ENCODE measurements at regions not wholly inside any gene's neighbourhood (a gene's known extent, or its start where the extent isn't known, plus 50 kb on each side); places are given as distances from the start of the nearest gene placed in this dataset.

GRCh38 chr5:42230839-42231238, 192.4 kb upstream of the GHR start:
- FAIRE-seq (no peak), DNase-seq (ENCODE audit: low read depth, low spot score) (no peak)
- Histone ChIP-seq H3K27me3 (ENCODE audit: control insufficient read depth, extremely low read depth, insufficient read depth, low read length) (no peaks in the 10 kb centered on the region), H3K79me2 (ENCODE audit: control insufficient read depth, insufficient read depth, low read length) (no peaks in the 10 kb centered on the region), H3K4me1 (ENCODE audit: control insufficient read depth, extremely low read depth, insufficient read depth, low read length) (no peaks in the 10 kb centered on the region), H3K4me2 (ENCODE audit: control insufficient read depth, extremely low read depth, insufficient read depth, low read depth, low read length) (no peak overlapping the region), H3K9ac (ENCODE audit: control insufficient read depth, extremely low read depth, insufficient read depth, low read length) (no peak overlapping the region), H2AFZ (ENCODE audit: control insufficient read depth, low read length) (no peak overlapping the region), H3K9me3 (ENCODE audit: control insufficient read depth, low read depth, low read length) (no peaks in the 10 kb centered on the region), H3K36me3 (ENCODE audit: control insufficient read depth in 2 of 2, extremely low read depth in 1 of 2, insufficient read depth in 2 of 2, low read length in 2 of 2) (no peaks in the 10 kb centered on the region), H3K9me1 (ENCODE audit: control insufficient read depth, extremely low read depth, insufficient read depth, low read length) (no peaks in the 10 kb centered on the region), H3K27ac (ENCODE audit: control insufficient read depth, insufficient read depth, low read length) (no peak overlapping the region), H3K4me3 (ENCODE audit: control insufficient read depth in 2 of 3, extremely low read depth in 1 of 3, insufficient read depth in 2 of 3, low read depth in 1 of 3, low read length in 3 of 3) (no peak overlapping the region), H4K20me1 (ENCODE audit: control insufficient read depth, extremely low read depth, insufficient read depth, low read length) (no peaks in the 10 kb centered on the region)
- no peak for TF ChIP-seq EZH2 (IDR thresholded peaks at IDR 0.05; ENCODE audit: low read length)
- TF ChIP-seq CTCF (optimal IDR thresholded peaks at IDR 0.05 in 1 of 3, IDR thresholded peaks at IDR 0.05 in 1 of 3, conservative IDR thresholded peaks at IDR 0.05 in 1 of 3; ENCODE audit: extremely low read depth in 1 of 3, insufficient read depth in 2 of 3, low read length in 3 of 3) = no peak
- dilution Hi-C loops (cut with MboI; ENCODE audit: extremely low pct_ligation_motif_present, low sequenced_read_pairs) = no loop called here

GRCh38 chr5:42235241-42235640, 188.0 kb upstream of the GHR start:
- Histone ChIP-seq H3K27ac (ENCODE audit: control insufficient read depth, insufficient read depth, low read length) (no peak overlapping the region), H3K4me1 (ENCODE audit: control insufficient read depth, extremely low read depth, insufficient read depth, low read length) (no peaks in the 10 kb centered on the region), H3K79me2 (ENCODE audit: control insufficient read depth, insufficient read depth, low read length) (no peaks in the 10 kb centered on the region), H3K9me3 (ENCODE audit: control insufficient read depth, low read depth, low read length) (no peaks in the 10 kb centered on the region), H3K9me1 (ENCODE audit: control insufficient read depth, extremely low read depth, insufficient read depth, low read length) (no peaks in the 10 kb centered on the region), H2AFZ (ENCODE audit: control insufficient read depth, low read length) (no peak overlapping the region), H3K4me2 (ENCODE audit: control insufficient read depth, extremely low read depth, insufficient read depth, low read depth, low read length) (no peak overlapping the region), H3K27me3 (ENCODE audit: control insufficient read depth, extremely low read depth, insufficient read depth, low read length) (no peaks in the 10 kb centered on the region), H3K36me3 (ENCODE audit: control insufficient read depth in 2 of 2, extremely low read depth in 1 of 2, insufficient read depth in 2 of 2, low read length in 2 of 2) (no peaks in the 10 kb centered on the region), H4K20me1 (ENCODE audit: control insufficient read depth, extremely low read depth, insufficient read depth, low read length) (no peaks in the 10 kb centered on the region), H3K9ac (ENCODE audit: control insufficient read depth, extremely low read depth, insufficient read depth, low read length) (no peak overlapping the region), H3K4me3 (ENCODE audit: control insufficient read depth in 2 of 3, extremely low read depth in 1 of 3, insufficient read depth in 2 of 3, low read depth in 1 of 3, low read length in 3 of 3) (no peak overlapping the region)
- dilution Hi-C loops (cut with MboI; ENCODE audit: extremely low pct_ligation_motif_present, low sequenced_read_pairs) = no loop called here
- FAIRE-seq (no peak), DNase-seq (ENCODE audit: low read depth, low spot score) (no peak)
- TF ChIP-seq EZH2 (IDR thresholded peaks at IDR 0.05; ENCODE audit: low read length) = no peak
- TF ChIP-seq CTCF (optimal IDR thresholded peaks at IDR 0.05 in 1 of 3, IDR thresholded peaks at IDR 0.05 in 1 of 3, conservative IDR thresholded peaks at IDR 0.05 in 1 of 3; ENCODE audit: extremely low read depth in 1 of 3, insufficient read depth in 2 of 3, low read length in 3 of 3) = no peak
